GM23338 (cell line): ENCODE measurements at regions not wholly inside any gene's neighbourhood (a gene's known extent, or its start where the extent isn't known, plus 50 kb on each side); places are given as distances from the start of the nearest gene placed in this dataset.

Experiments
- CREB1 ChIP-seq: fragments of 250-450 bp; sonication (Bioruptor Pico); IDR thresholded peaks from 2 replicates; pipeline ENCODE4 v1.5.0; 2020; ENCODE audit warnings: low read depth, mild to moderate bottlenecking, moderate library complexity
- EZH2 ChIP-seq: fragments of 200-600 bp; sonication (generic); IDR thresholded peaks from one replicate; pipeline ENCODE4 v1.8.0; 2017; ENCODE audit warnings: antibody characterized with exemption, mild to moderate bottlenecking, low read depth; ENCODE audit not compliant: unreplicated experiment
- POLR2AphosphoS5 ChIP-seq: IDR thresholded peaks from 2 replicates; pipeline ENCODE4 v1.6.1; 2016; ENCODE audit warnings: antibody characterized with exemption, low read depth
- TF ChIP-seq, protein P1 (sequence below), 2 experiments: fragments of 200-600 bp in 1 of 2; sonication (generic) in 1 of 2; conservative IDR thresholded peaks; 2 replicates each; pipeline versions ENCODE4 v1.5.1 to v1.6.1; 2016 to 2017; ENCODE audit warnings: antibody characterized with exemption in 2 of 2, low read depth in 2 of 2, mild to moderate bottlenecking in 2 of 2, moderate library complexity in 1 of 2

DNA sequence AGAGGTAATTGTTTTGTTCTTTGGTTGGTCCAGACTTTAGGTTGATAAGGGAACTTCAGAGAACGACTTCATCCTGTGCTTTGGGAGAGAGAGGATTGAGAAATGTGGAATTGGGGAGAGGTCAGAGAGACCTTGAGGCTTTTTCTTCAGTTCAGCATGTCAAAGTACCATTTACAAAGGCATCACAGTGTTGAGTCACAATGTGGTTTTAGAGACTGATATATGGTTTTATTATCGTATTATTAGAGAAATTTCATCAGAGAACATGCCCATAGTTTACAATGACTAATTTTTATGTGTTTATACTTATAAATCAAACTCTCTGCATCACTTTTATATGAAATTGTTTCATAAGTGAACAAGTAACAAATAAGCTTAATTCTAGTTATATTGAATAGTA, 626.6 kb downstream of the DSC3 start:
- TF ChIP-seq, protein P1, sequence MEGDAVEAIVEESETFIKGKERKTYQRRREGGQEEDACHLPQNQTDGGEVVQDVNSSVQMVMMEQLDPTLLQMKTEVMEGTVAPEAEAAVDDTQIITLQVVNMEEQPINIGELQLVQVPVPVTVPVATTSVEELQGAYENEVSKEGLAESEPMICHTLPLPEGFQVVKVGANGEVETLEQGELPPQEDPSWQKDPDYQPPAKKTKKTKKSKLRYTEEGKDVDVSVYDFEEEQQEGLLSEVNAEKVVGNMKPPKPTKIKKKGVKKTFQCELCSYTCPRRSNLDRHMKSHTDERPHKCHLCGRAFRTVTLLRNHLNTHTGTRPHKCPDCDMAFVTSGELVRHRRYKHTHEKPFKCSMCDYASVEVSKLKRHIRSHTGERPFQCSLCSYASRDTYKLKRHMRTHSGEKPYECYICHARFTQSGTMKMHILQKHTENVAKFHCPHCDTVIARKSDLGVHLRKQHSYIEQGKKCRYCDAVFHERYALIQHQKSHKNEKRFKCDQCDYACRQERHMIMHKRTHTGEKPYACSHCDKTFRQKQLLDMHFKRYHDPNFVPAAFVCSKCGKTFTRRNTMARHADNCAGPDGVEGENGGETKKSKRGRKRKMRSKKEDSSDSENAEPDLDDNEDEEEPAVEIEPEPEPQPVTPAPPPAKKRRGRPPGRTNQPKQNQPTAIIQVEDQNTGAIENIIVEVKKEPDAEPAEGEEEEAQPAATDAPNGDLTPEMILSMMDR (conservative IDR thresholded peaks at IDR 0.05; ENCODE audit: low read depth in 2 of 2), result no peak
- TF ChIP-seq POLR2AphosphoS5 (no peak), EZH2 (no peak), CREB1 (no peak)
